RWPE2 (cell line): ENCODE measurements at regions not wholly inside any gene's neighbourhood (a gene's known extent, or its start where the extent isn't known, plus 50 kb on each side); places are given as distances from the start of the nearest gene placed in this dataset.

Experiments
- ATAC-seq: fragments of 200-7000 bp; cut with Tn5 transposase; 3 replicates; pipeline ENCODE4 v1.9.1; 2021; ENCODE audit warnings: low read depth
- DNase-seq: peaks from one replicate; pipeline ENCODE4 v3.0.0-alpha.2; 2020; ENCODE audit warnings: low spot score
- H3K27ac ChIP-seq: fragments of 450-650 bp; 2 replicates; pipeline ENCODE4 v1.5.1; 2017; ENCODE audit warnings: mild to moderate bottlenecking; ENCODE audit not compliant: poor library complexity, severe bottlenecking
- H3K27me3 ChIP-seq: fragments of 250-450 bp; sonication (Bioruptor Pico); 2 replicates; pipeline ENCODE4 v1.5.1; 2021; ENCODE audit warnings: mild to moderate bottlenecking, moderate library complexity; ENCODE audit not compliant: insufficient read depth, poor library complexity, severe bottlenecking
- H3K36me3 ChIP-seq: fragments of 250-450 bp; sonication (Bioruptor Pico); 2 replicates; pipeline ENCODE4 v1.5.1; 2020; ENCODE audit warnings: low read depth, mild to moderate bottlenecking, moderate library complexity
- H3K4me1 ChIP-seq: fragments of 250-450 bp; sonication (Bioruptor Pico); 2 replicates; pipeline ENCODE4 v1.5.1; 2021; ENCODE audit warnings: mild to moderate bottlenecking, moderate library complexity; ENCODE audit not compliant: insufficient read depth, poor library complexity, severe bottlenecking
- H3K4me3 ChIP-seq: fragments of 250-450 bp; sonication (Bioruptor Pico); 2 replicates; pipeline ENCODE4 v1.5.1; 2021; ENCODE audit warnings: mild to moderate bottlenecking, moderate library complexity; ENCODE audit not compliant: severe bottlenecking
- H3K9me3 ChIP-seq: fragments of 250-450 bp; sonication (Bioruptor Pico); 2 replicates; pipeline ENCODE4 v1.5.1; 2021; ENCODE audit warnings: mild to moderate bottlenecking, moderate library complexity; ENCODE audit not compliant: severe bottlenecking
- CTCF ChIP-seq: fragments of 450-650 bp; IDR thresholded peaks from one replicate; pipeline ENCODE4 v1.5.1; 2017; ENCODE audit warnings: mild to moderate bottlenecking, moderate library complexity; ENCODE audit not compliant: poor library complexity, severe bottlenecking

GRCh38 chr16:13553453-13553985 is 366.4 kb upstream of the ERCC4 start:
- Histone ChIP-seq H3K27me3 (peaks cover 9% of the 10 kb centered on the region), H3K27ac (no peak overlapping the region), H3K4me3 (no peak overlapping the region), H3K9me3 (no peaks in the 10 kb centered on the region), H3K4me1 (no peaks in the 10 kb centered on the region), H3K36me3 (no peaks in the 10 kb centered on the region)
- DNase-seq (no peak), ATAC-seq (no peak)
- no peak for TF ChIP-seq CTCF

GRCh38 chr16:13554005-13554404 is 365.9 kb upstream of the ERCC4 start:
- Histone ChIP-seq H3K36me3 (no peaks in the 10 kb centered on the region), H3K9me3 (no peaks in the 10 kb centered on the region), H3K4me1 (no peaks in the 10 kb centered on the region), H3K27ac (no peak overlapping the region), H3K27me3 (peaks cover 11% of the 10 kb centered on the region), H3K4me3 (no peak overlapping the region)
- TF ChIP-seq CTCF: no peak
- DNase-seq (no peak), ATAC-seq (no peak)

- Histone ChIP-seq H3K4me1 (no peaks in the 10 kb centered on the region), H3K27me3 (peaks cover 11% of the 10 kb centered on the region), H3K4me3 (no peak overlapping the region), H3K27ac (no peak overlapping the region), H3K9me3 (no peaks in the 10 kb centered on the region), H3K36me3 (no peaks in the 10 kb centered on the region)
- ATAC-seq (no peak), DNase-seq (no peak)
- no peak for TF ChIP-seq CTCF
Measured at GRCh38 chr16:13554643-13555042, 365.3 kb upstream of the ERCC4 start.

GRCh38 chr16:13557418-13557817 is 362.5 kb upstream of the ERCC4 start:
- DNase-seq (no peak), ATAC-seq (no peak)
- Histone ChIP-seq H3K4me3 (no peak overlapping the region), H3K36me3 (no peaks in the 10 kb centered on the region), H3K4me1 (no peaks in the 10 kb centered on the region), H3K27me3 (peaks cover 11% of the 10 kb centered on the region), H3K9me3 (peaks cover 3% of the 10 kb centered on the region), H3K27ac (no peak overlapping the region)
- no peak for TF ChIP-seq CTCF

- Histone ChIP-seq H3K36me3 (no peaks in the 10 kb centered on the region), H3K27me3 (peaks cover 11% of the 10 kb centered on the region), H3K27ac (no peak overlapping the region), H3K4me3 (no peak overlapping the region), H3K4me1 (no peaks in the 10 kb centered on the region), H3K9me3 (peaks cover 3% of the 10 kb centered on the region)
- TF ChIP-seq CTCF: no peak
- ATAC-seq: no peak
- no peak for DNase-seq
Measured at GRCh38 chr16:13558752-13559151, 361.2 kb upstream of the ERCC4 start.
